A549 (cell line): ENCODE measurements at regions not wholly inside any gene's neighbourhood (a gene's known extent, or its start where the extent isn't known, plus 50 kb on each side); places are given as distances from the start of the nearest gene placed in this dataset.

Experiments
- ATAC-seq, 2 experiments: fragments of 200-7000 bp in 1 of 2; fragments of >200 bp in 1 of 2; cut with Nextera tagmentation in 1 of 2; cut with Tn5 transposase in 1 of 2; 3 replicates each; pipeline versions ENCODE4 v1.8.0 to v1.9.1; 2018 to 2020; ENCODE audit warnings: mild to moderate bottlenecking in 1 of 2, moderate library complexity in 1 of 2
- CTCF ChIA-PET: fragments of 300-600 bp; sonication (Branson Sonifier 250); formaldehyde crosslinking; extraction: SDS; loops from one replicate; lab custom pipeline; 2021; ENCODE audit warnings: antibody characterized with exemption, inconsistent platforms; lab: Yijun Ruan, JAX
- POLR2A ChIA-PET: fragments of 350-600 bp; formaldehyde crosslinking; extraction: SDS; loops from one replicate; lab custom pipeline; 2021; ENCODE audit warnings: antibody characterized with exemption, inconsistent platforms; lab: Yijun Ruan, JAX
- DNase-seq, 2 experiments: peaks; one replicate each; pipeline versions ENCODE4 v3.0.0 to v3.0.0-alpha.2; 2011 to 2016; ENCODE audit warnings: low read depth in 1 of 2, low spot score in 1 of 2
- FAIRE-seq: peaks from 2 replicates; lab custom pipeline; 2011; peaks lifted over from hg19 to GRCh38; lab: Jason Lieb, UNC
- H3K27ac ChIP-seq, 2 experiments: fragments of >200 bp; sonication (Bioruptor Twin); formaldehyde crosslinking; 3 replicates each; pipeline ENCODE4 v1.5.1; 2016 to 2017
- H3K4me1 ChIP-seq: fragments of >200 bp; sonication (Bioruptor Twin); formaldehyde crosslinking; 3 replicates; pipeline ENCODE4 v1.6.1; 2016
- H3K4me2 ChIP-seq: fragments of >200 bp; sonication (Bioruptor Twin); formaldehyde crosslinking; 3 replicates; pipeline ENCODE4 v1.6.1; 2016
- H3K4me3 ChIP-seq: fragments of >200 bp; sonication (Bioruptor Twin); formaldehyde crosslinking; 3 replicates; pipeline ENCODE4 v1.5.1; 2016
- H3K9me3 ChIP-seq: fragments of >200 bp; sonication (Bioruptor Twin); formaldehyde crosslinking; 3 replicates; pipeline ENCODE4 v1.6.1; 2016
- BCL3 ChIP-seq: fragments of >200 bp; sonication (Bioruptor Twin); formaldehyde crosslinking; IDR thresholded peaks from 3 replicates; pipeline ENCODE4 v1.6.1; 2016
- CTCF ChIP-seq: fragments of >200 bp; sonication (Bioruptor Twin); formaldehyde crosslinking; IDR thresholded peaks from 3 replicates; pipeline ENCODE4 v1.5.1; 2016
- ELK1 ChIP-seq: fragments of 150-350 bp; IDR thresholded peaks from 2 replicates; pipeline ENCODE4 v1.6.1; 2014; ENCODE audit warnings: low read depth, mild to moderate bottlenecking, low read length
- FOSL2 ChIP-seq, 2 experiments: fragments of 450-650 bp in 1 of 2; fragments of >200 bp in 1 of 2; sonication (Bioruptor Twin) in 1 of 2; formaldehyde crosslinking; IDR thresholded peaks; 2 replicates each; pipeline versions ENCODE4 v1.5.0 to v1.6.1; 2016 to 2020; ENCODE audit warnings: mild to moderate bottlenecking in 1 of 2, moderate library complexity in 1 of 2
- FOXS1 ChIP-seq: fragments of 250-450 bp; sonication (Bioruptor Pico); IDR thresholded peaks from 2 replicates; pipeline ENCODE4 v1.5.0; 2020; ENCODE audit warnings: mild to moderate bottlenecking, moderate library complexity
- HES2 ChIP-seq: fragments of >200 bp; sonication (Bioruptor Twin); formaldehyde crosslinking; IDR thresholded peaks from 2 replicates; pipeline ENCODE4 v1.6.1; 2016
- HEYL ChIP-seq: fragments of 250-450 bp; sonication (Bioruptor Pico); IDR thresholded peaks from 2 replicates; pipeline ENCODE4 v1.8.0; 2021; ENCODE audit warnings: mild to moderate bottlenecking, moderate library complexity
- HMGXB4 ChIP-seq: fragments of 250-450 bp; sonication (Bioruptor Pico); IDR thresholded peaks from 2 replicates; pipeline ENCODE4 v1.5.0; 2021; ENCODE audit warnings: mild to moderate bottlenecking, moderate library complexity, borderline replicate concordance
- HOXA7 ChIP-seq: fragments of 250-450 bp; sonication (Bioruptor Pico); IDR thresholded peaks from 2 replicates; pipeline ENCODE4 v1.5.0; 2020; ENCODE audit warnings: mild to moderate bottlenecking, moderate library complexity
- JUN ChIP-seq, 2 experiments: fragments of >200 bp; sonication (Bioruptor Twin); formaldehyde crosslinking; IDR thresholded peaks; 2 replicates in 1 of 2; 3 replicates in 1 of 2; pipeline ENCODE4 v1.6.1; 2016 to 2017
- JUNB ChIP-seq: fragments of >200 bp; sonication (Bioruptor Twin); formaldehyde crosslinking; IDR thresholded peaks from 2 replicates; pipeline ENCODE4 v1.6.1; 2016
- KDM1A ChIP-seq: fragments of 200-600 bp; sonication (generic); IDR thresholded peaks from 2 replicates; pipeline ENCODE4 v1.6.1; 2016; ENCODE audit warnings: low read depth, mild to moderate bottlenecking
- MAFK ChIP-seq: fragments of 450-650 bp; IDR thresholded peaks from 2 replicates; pipeline ENCODE4 v1.6.1; 2014; ENCODE audit not compliant: partially characterized antibody
- MAX ChIP-seq: IDR thresholded peaks from 2 replicates; pipeline ENCODE4 v1.6.1; 2012
- MAZ ChIP-seq: fragments of 150-350 bp; IDR thresholded peaks from 2 replicates; pipeline ENCODE4 v1.6.1; 2014; ENCODE audit warnings: antibody characterized with exemption, low read depth, low read length, borderline replicate concordance
- MYC ChIP-seq: IDR thresholded peaks from 2 replicates; pipeline ENCODE4 v1.6.1; 2012; ENCODE audit warnings: mild to moderate bottlenecking, inconsistent platforms, low read length, improper control_type of control experiment, borderline replicate concordance
- NFE2L2 ChIP-seq: fragments of 150-350 bp; conservative IDR thresholded peaks from 2 replicates; pipeline ENCODE4 v1.6.1; 2014; ENCODE audit warnings: low read length
- NR3C1 ChIP-seq: fragments of >200 bp; sonication (Bioruptor Twin); formaldehyde crosslinking; IDR thresholded peaks from 3 replicates; pipeline ENCODE4 v1.6.1; 2017
- PHF8 ChIP-seq: fragments of 200-600 bp; sonication (generic); IDR thresholded peaks from 2 replicates; pipeline ENCODE4 v1.6.1; 2016; ENCODE audit warnings: low read depth, mild to moderate bottlenecking, antibody characterized with exemption, moderate library complexity, borderline replicate concordance
- POLR2AphosphoS2 ChIP-seq: conservative IDR thresholded peaks from 2 replicates; pipeline ENCODE4 v1.6.1; 2012; ENCODE audit warnings: low read length, improper control_type of control experiment, inconsistent platforms
- RAD21 ChIP-seq, 2 experiments: fragments of >200 bp in 1 of 2; sonication (Bioruptor Twin) in 1 of 2; formaldehyde crosslinking in 1 of 2; IDR thresholded peaks in 1 of 2; conservative IDR thresholded peaks in 1 of 2; 2 replicates in 1 of 2; 3 replicates in 1 of 2; pipeline ENCODE4 v1.6.1; 2012 to 2018; ENCODE audit warnings: inconsistent platforms in 1 of 2
- RCOR1 ChIP-seq: fragments of 150-350 bp; IDR thresholded peaks from 2 replicates; pipeline ENCODE4 v1.6.1; 2014; ENCODE audit warnings: antibody characterized with exemption, low read length, low read depth
- SREBF2 ChIP-seq: fragments of 450-650 bp; IDR thresholded peaks from 2 replicates; pipeline ENCODE4 v1.6.1; 2014; ENCODE audit warnings: mild to moderate bottlenecking, moderate library complexity
- TP53 ChIP-seq: fragments of 250-450 bp; sonication (Bioruptor Pico); IDR thresholded peaks from 2 replicates; pipeline ENCODE4 v1.5.0; 2021; ENCODE audit warnings: mild to moderate bottlenecking, moderate library complexity
- ZC3H11A ChIP-seq: fragments of 450-650 bp; IDR thresholded peaks from 2 replicates; pipeline ENCODE4 v1.6.1; 2014; ENCODE audit warnings: antibody characterized with exemption, mild to moderate bottlenecking
- ZFP36 ChIP-seq: fragments of 450-650 bp; IDR thresholded peaks from 2 replicates; pipeline ENCODE4 v1.6.1; 2014; ENCODE audit warnings: borderline replicate concordance; ENCODE audit not compliant: partially characterized antibody
- WGBS: methylation state at CpG from one replicate; pipeline ENCODE4 v1.1.6; 2017; ENCODE audit errors: missing lambda C conversion rate; 5-methylcytosine and 5-hydroxymethylcytosine counted together

- Histone ChIP-seq H3K9me3 (no peaks in the 10 kb centered on the region), H3K27ac (no peak overlapping the region), H3K4me1 (no peaks in the 10 kb centered on the region), H3K4me3 (no peak overlapping the region), H3K4me2 (no peak overlapping the region)
- ATAC-seq, result no peak
- TF ChIP-seq ELK1 (no peak), JUNB (no peak), HOXA7 (CRISPR knock-in tag) (no peak), BCL3 (no peak), NFE2L2 (no peak), HEYL (no peak), TP53 (CRISPR knock-in tag) (no peak), MAZ (no peak), POLR2AphosphoS2 (no peak), SREBF2 (no peak), JUN (IDR thresholded peaks at IDR 0.05) (no peak), FOXS1 (CRISPR knock-in tag) (no peak), RAD21 (conservative IDR thresholded peaks at IDR 0.05 in 1 of 2, IDR thresholded peaks at IDR 0.05 in 1 of 2) (no peak), RCOR1 (no peak), MAX (no peak), FOSL2 (IDR thresholded peaks at IDR 0.05) (no peak), FOSL2 (CRISPR knock-in tag; IDR thresholded peaks at IDR 0.05) (no peak), KDM1A (no peak)
- DNase-seq, result no peak
- WGBS, result 3% methylated on average over 3 of the region's 3 CpGs
- CTCF ChIA-PET, result interaction anchor here (0.8 kb wide), 1 partner anchor 544 kb away, joined by 3 read pairs; no protein-coding TSS in a partner anchor
- FAIRE-seq, result no peak
- POLR2A ChIA-PET, result no interaction called here
Measured at GRCh38 chr20:55153001-55153645, 677.7 kb downstream of the DOK5 start.

GRCh38 chr20:55151171-55151570 is 675.8 kb downstream of the DOK5 start:
- no peak for ATAC-seq
- no peak for FAIRE-seq
- ChIA-PET CTCF (no interaction called here), POLR2A (no interaction called here)
- no peak overlapping the region for H3K4me2 ChIP-seq
- DNase-seq, result no peak
- H3K4me1 ChIP-seq, result no peaks in the 10 kb centered on the region
- no peak overlapping the region for H3K27ac ChIP-seq
- 4% methylated on average over 4 of the region's 4 CpGs for WGBS
- no peaks in the 10 kb centered on the region for H3K9me3 ChIP-seq
- no peak overlapping the region for H3K4me3 ChIP-seq
- no peak for TF ChIP-seq HEYL
- no peak for TF ChIP-seq JUNB
- TF ChIP-seq NR3C1, result no peak
- no peak for TF ChIP-seq BCL3
- no peak for TF ChIP-seq POLR2AphosphoS2
- TF ChIP-seq HES2, result no peak
- TF ChIP-seq RAD21 (conservative IDR thresholded peaks at IDR 0.05 in 1 of 2, IDR thresholded peaks at IDR 0.05 in 1 of 2), result no peak
- TF ChIP-seq ZC3H11A, result no peak
- no peak for TF ChIP-seq HMGXB4
- TF ChIP-seq MYC, result no peak
- TF ChIP-seq CTCF, result no peak
- TF ChIP-seq MAFK, result no peak
- no peak for TF ChIP-seq PHF8
- no peak for TF ChIP-seq ZFP36
